Suprapubic skin (tissue), 4 donors: ENCODE measurements at regions not wholly inside any gene's neighbourhood (a gene's known extent, or its start where the extent isn't known, plus 50 kb on each side); places are given as distances from the start of the nearest gene placed in this dataset.

Experiments used
- DNase-seq, 2 donors: peaks; one replicate each; pipeline ENCODE4 v3.0.0-alpha.2; 2019; ENCODE audit warnings: low spot score in 2 of 2
- H3K27ac ChIP-seq: fragments of 200-600 bp; sonication (generic); one replicate; pipeline ENCODE4 v1.5.1; 2019
- H3K27me3 ChIP-seq: fragments of 200-600 bp; sonication (generic); one replicate; pipeline ENCODE4 v1.5.1; 2019
- H3K36me3 ChIP-seq: fragments of 200-600 bp; sonication (generic); one replicate; pipeline ENCODE4 v1.5.1; 2019
- H3K4me1 ChIP-seq: fragments of 200-600 bp; sonication (generic); one replicate; pipeline ENCODE4 v1.5.1; 2019
- H3K4me3 ChIP-seq: fragments of 200-600 bp; sonication (generic); one replicate; pipeline ENCODE4 v1.5.1; 2019; ENCODE audit warnings: mild to moderate bottlenecking
- H3K9me3 ChIP-seq: fragments of 200-600 bp; sonication (generic); one replicate; pipeline ENCODE4 v1.5.1; 2019
- CTCF ChIP-seq, 2 donors: fragments of 200-600 bp in 1 of 2; fragments of 450-650 bp in 1 of 2; sonication (generic) in 1 of 2; IDR thresholded peaks; one replicate each; pipeline ENCODE4 v1.5.1; 2016 to 2019; ENCODE audit warnings: antibody characterized with exemption in 2 of 2, mild to moderate bottlenecking in 1 of 2, moderate library complexity in 1 of 2
- EP300 ChIP-seq: sonication (generic); formaldehyde crosslinking; IDR thresholded peaks from one replicate; pipeline ENCODE4 v1.6.1; 2017; ENCODE audit warnings: antibody characterized with exemption
- POLR2A ChIP-seq, 2 donors: fragments of 450-650 bp; IDR thresholded peaks; one replicate each; pipeline ENCODE4 v1.6.1; 2017; ENCODE audit warnings: antibody characterized with exemption in 2 of 2, mild to moderate bottlenecking in 2 of 2, moderate library complexity in 2 of 2
- POLR2AphosphoS5 ChIP-seq, 3 donors: sonication (generic); formaldehyde crosslinking; IDR thresholded peaks; one replicate each; pipeline ENCODE4 v1.6.1; 2017; ENCODE audit warnings: antibody characterized with exemption in 3 of 3
- whole genome bisulfite sequencing: methylation state at CpG from one replicate; pipeline ENCODE4 v1.1.5; 2018; 5-methylcytosine and 5-hydroxymethylcytosine counted together

- no peak for DNase-seq
- 68% methylated on average over 2 of the region's 2 CpGs for WGBS
- Histone ChIP-seq H3K4me3 (no peak overlapping the region), H3K36me3 (no peaks in the 10 kb centered on the region), H3K27me3 (no peaks in the 10 kb centered on the region), H3K27ac (no peak overlapping the region), H3K4me1 (peaks cover 4% of the 10 kb centered on the region), H3K9me3 (no peaks in the 10 kb centered on the region)
- TF ChIP-seq POLR2AphosphoS5 (IDR thresholded peaks at IDR 0.05) = no peak
These were observed 470.2 kb downstream of the BTG1 start for GRCh38 chr12:91675401-91675800.

DNA sequence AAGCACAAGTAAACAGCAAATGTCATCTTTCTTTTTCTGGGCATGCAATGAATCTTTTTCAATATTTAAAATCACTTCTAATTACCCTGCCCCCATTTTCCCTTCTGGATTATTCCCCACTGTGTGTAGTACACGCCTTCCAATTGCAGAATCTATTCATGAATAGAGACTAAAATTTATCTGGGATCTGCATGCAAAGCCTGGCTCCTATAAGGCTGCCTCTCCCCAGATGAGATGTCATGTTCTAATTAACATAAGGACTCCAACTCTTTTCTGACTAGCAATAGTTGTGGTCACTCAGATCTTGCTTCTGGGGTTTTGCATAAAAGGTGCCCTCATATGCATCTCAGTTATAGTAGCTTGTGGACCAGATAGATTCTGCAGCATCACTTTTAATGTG is 473.5 kb downstream of the BTG1 start:
- Histone ChIP-seq H3K27me3 (no peaks in the 10 kb centered on the region), H3K27ac (no peak overlapping the region), H3K36me3 (no peaks in the 10 kb centered on the region), H3K9me3 (no peaks in the 10 kb centered on the region), H3K4me3 (no peak overlapping the region), H3K4me1 (peaks cover 4% of the 10 kb centered on the region)
- whole genome bisulfite sequencing = 34% methylated on average over 1 of the region's 1 CpG
- TF ChIP-seq CTCF (IDR thresholded peaks at IDR 0.05) (no peak), POLR2A (IDR thresholded peaks at IDR 0.05) (no peak), POLR2AphosphoS5 (IDR thresholded peaks at IDR 0.05) (no peak), EP300 (no peak)
- no peak for DNase-seq

DNA sequence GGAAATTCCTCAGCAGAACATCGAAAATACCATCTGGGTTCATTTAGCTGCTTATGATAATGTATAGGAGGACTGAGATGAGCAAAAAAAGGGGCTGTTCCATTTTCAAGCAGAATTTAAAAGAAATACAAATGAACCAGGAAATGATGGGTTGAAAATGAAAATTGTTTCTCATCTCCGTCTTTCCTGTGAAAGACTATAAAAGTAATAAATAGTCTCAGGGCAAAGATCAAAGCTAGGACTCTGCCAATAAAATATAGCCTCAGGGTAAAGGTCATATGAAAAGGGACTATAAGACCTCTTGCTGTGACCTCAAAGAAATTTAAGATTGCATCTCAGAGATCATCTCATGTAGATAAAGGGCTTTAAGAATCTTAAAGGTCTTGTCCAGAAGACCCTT is 478.0 kb downstream of the BTG1 start:
- H3K4me3 ChIP-seq = no peak overlapping the region
- DNase-seq = no peak
- H3K4me1 ChIP-seq = peaks cover 4% of the 10 kb centered on the region
- TF ChIP-seq POLR2AphosphoS5 (IDR thresholded peaks at IDR 0.05) (no peak), CTCF (IDR thresholded peaks at IDR 0.05) (no peak), EP300 (no peak), POLR2A (IDR thresholded peaks at IDR 0.05) (no peak)
- no peaks in the 10 kb centered on the region for H3K27me3 ChIP-seq
- no peaks in the 10 kb centered on the region for H3K9me3 ChIP-seq
- H3K36me3 ChIP-seq = no peaks in the 10 kb centered on the region
- no peak overlapping the region for H3K27ac ChIP-seq
- 59% methylated on average over 2 of the region's 2 CpGs for WGBS

- no peaks in the 10 kb centered on the region for H3K9me3 ChIP-seq
- no peak overlapping the region for H3K4me3 ChIP-seq
- TF ChIP-seq POLR2AphosphoS5 (IDR thresholded peaks at IDR 0.05) (no peak), EP300 (no peak), CTCF (IDR thresholded peaks at IDR 0.05) (no peak), POLR2A (IDR thresholded peaks at IDR 0.05) (no peak)
- whole genome bisulfite sequencing = 61% methylated on average over 4 of the region's 4 CpGs
- DNase-seq = no peak
- H3K27me3 ChIP-seq = no peaks in the 10 kb centered on the region
- no peak overlapping the region for H3K27ac ChIP-seq
- H3K4me1 ChIP-seq = no peaks in the 10 kb centered on the region
- no peaks in the 10 kb centered on the region for H3K36me3 ChIP-seq
These were observed 481.1 kb upstream of the DCN start for GRCh38 chr12:91663744-91664143.

DNA sequence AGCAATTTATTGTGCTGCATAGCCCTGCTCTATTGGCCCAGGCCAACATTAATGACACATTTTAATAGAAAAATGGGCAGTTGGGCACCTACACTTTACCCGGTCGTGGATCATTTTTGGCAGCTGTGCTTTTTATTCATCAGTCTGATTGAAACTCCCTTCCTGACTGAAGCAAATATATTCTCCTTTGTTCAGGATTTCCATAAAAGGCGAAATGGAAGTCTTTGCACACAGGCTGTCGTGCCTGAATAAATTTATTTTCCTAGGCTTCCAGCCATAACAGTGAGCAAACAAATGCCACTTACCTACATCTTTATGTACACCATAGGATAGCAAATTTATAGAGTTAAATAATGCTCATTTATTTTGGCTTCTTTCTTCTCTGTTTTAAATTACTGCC is 480.7 kb upstream of the DCN start:
- TF ChIP-seq POLR2A (IDR thresholded peaks at IDR 0.05) = no peak
- no peak for TF ChIP-seq EP300
- no peak for DNase-seq
- H3K4me3 ChIP-seq = no peak overlapping the region
- H3K27me3 ChIP-seq = no peaks in the 10 kb centered on the region
- 70% methylated on average over 4 of the region's 4 CpGs for WGBS
- no peaks in the 10 kb centered on the region for H3K4me1 ChIP-seq
- H3K9me3 ChIP-seq = no peaks in the 10 kb centered on the region
- no peaks in the 10 kb centered on the region for H3K36me3 ChIP-seq
- no peak overlapping the region for H3K27ac ChIP-seq

GRCh38 chr12:91662021-91662420 is 479.4 kb upstream of the DCN start:
- no peaks in the 10 kb centered on the region for H3K9me3 ChIP-seq
- TF ChIP-seq POLR2A (IDR thresholded peaks at IDR 0.05) = no peak
- TF ChIP-seq CTCF (IDR thresholded peaks at IDR 0.05) = no peak
- TF ChIP-seq POLR2AphosphoS5 (IDR thresholded peaks at IDR 0.05) = no peak
- no peak for TF ChIP-seq EP300
- no peak for DNase-seq

More at GRCh38 chr12:91662021-91662420, 479.4 kb upstream of the DCN start:
- H3K4me1 ChIP-seq = no peaks in the 10 kb centered on the region
- 85% methylated on average over 1 of the region's 1 CpG for WGBS
- no peak overlapping the region for H3K27ac ChIP-seq
- no peaks in the 10 kb centered on the region for H3K27me3 ChIP-seq
- H3K36me3 ChIP-seq = no peaks in the 10 kb centered on the region
- H3K4me3 ChIP-seq = no peak overlapping the region
